ENCODE measurements at regions not wholly inside any gene's neighbourhood (a gene's known extent, or its start where the extent isn't known, plus 50 kb on each side); places are given as distances from the start of the nearest gene placed in this dataset.

- no TSS peak for BruUV-seq (replicated peaks)
- Mint-ChIP-seq H3K27me3 (ENCODE audit: insufficient read depth, unreplicated experiment) (no peaks in the 10 kb centered on the region), H3K4me3 (ENCODE audit: unreplicated experiment) (no peak overlapping the region), H3K36me3 (ENCODE audit: insufficient read depth, unreplicated experiment) (no peaks in the 10 kb centered on the region), H3K27ac (ENCODE audit: low read depth, unreplicated experiment) (no peak overlapping the region), H3K9me3 (ENCODE audit: unreplicated experiment) (no peaks in the 10 kb centered on the region), H3K4me1 (ENCODE audit: insufficient read depth, unreplicated experiment) (no peaks in the 10 kb centered on the region)
- ChIA-PET CTCF (interaction anchor here (0.6 to 3.3 kb wide), 6 partner anchors 9 to 968 kb away, joined by 3 to 29 read pairs (median 7); no protein-coding TSS in a partner anchor), POLR2A (interaction anchor here (1.2 kb wide), 1 partner anchor 29 kb away, joined by 4 read pairs; no protein-coding TSS in a partner anchor)
- no peak for TF ChIP-seq CTCF (IDR thresholded peaks at IDR 0.05; ENCODE audit: unreplicated experiment)
- intact Hi-C loops (cut with micrococcal nuclease): no loop called here
- no peak for DNase-seq (ENCODE audit: unreplicated experiment)
Observed at GRCh38 chr14:24708684-24709083, 74.7 kb upstream of the GZMB start.

- no peak overlapping the region for H3K4me3 Mint-ChIP-seq (ENCODE audit: unreplicated experiment)
- CTCF ChIA-PET: interaction anchor here (0.5 to 1.0 kb wide), 2 partner anchors 14 to 29 kb away, joined by 3 read pairs; no protein-coding TSS in a partner anchor
- POLR2A ChIA-PET: no interaction called here
- no peak for DNase-seq (ENCODE audit: unreplicated experiment)
- H3K27me3 Mint-ChIP-seq (ENCODE audit: insufficient read depth, unreplicated experiment): no peaks in the 10 kb centered on the region
- intact Hi-C loops (cut with micrococcal nuclease): no loop called here
- H3K27ac Mint-ChIP-seq (ENCODE audit: low read depth, unreplicated experiment): no peak overlapping the region
- BruUV-seq (replicated peaks): no TSS peak
- no peaks in the 10 kb centered on the region for H3K36me3 Mint-ChIP-seq (ENCODE audit: insufficient read depth, unreplicated experiment)
- TF ChIP-seq CTCF (IDR thresholded peaks at IDR 0.05; ENCODE audit: unreplicated experiment): no peak
- no peaks in the 10 kb centered on the region for H3K9me3 Mint-ChIP-seq (ENCODE audit: unreplicated experiment)
- H3K4me1 Mint-ChIP-seq (ENCODE audit: insufficient read depth, unreplicated experiment): no peaks in the 10 kb centered on the region
Observed at GRCh38 chr14:24706351-24706750, 72.4 kb upstream of the GZMB start.

- intact Hi-C loops (cut with micrococcal nuclease): no loop called here
- CTCF ChIA-PET: no interaction called here
- TF ChIP-seq CTCF (IDR thresholded peaks at IDR 0.05; ENCODE audit: unreplicated experiment): no peak
- Mint-ChIP-seq H3K4me1 (ENCODE audit: insufficient read depth, unreplicated experiment) (no peaks in the 10 kb centered on the region), H3K9me3 (ENCODE audit: unreplicated experiment) (no peaks in the 10 kb centered on the region), H3K4me3 (ENCODE audit: unreplicated experiment) (no peak overlapping the region), H3K27ac (ENCODE audit: low read depth, unreplicated experiment) (no peak overlapping the region), H3K36me3 (ENCODE audit: insufficient read depth, unreplicated experiment) (no peaks in the 10 kb centered on the region), H3K27me3 (ENCODE audit: insufficient read depth, unreplicated experiment) (no peaks in the 10 kb centered on the region)
- DNase-seq (ENCODE audit: unreplicated experiment): no peak
- POLR2A ChIA-PET: no interaction called here
- no TSS peak for BruUV-seq (replicated peaks)
Observed at GRCh38 chr14:24705840-24706239, 71.8 kb upstream of the GZMB start.

GRCh38 chr14:24701062-24701461, 67.1 kb upstream of the GZMB start:
- no peak for DNase-seq (ENCODE audit: unreplicated experiment)
- no peak for TF ChIP-seq CTCF (IDR thresholded peaks at IDR 0.05; ENCODE audit: unreplicated experiment)
- Mint-ChIP-seq H3K27me3 (ENCODE audit: insufficient read depth, unreplicated experiment) (no peaks in the 10 kb centered on the region), H3K36me3 (ENCODE audit: insufficient read depth, unreplicated experiment) (no peaks in the 10 kb centered on the region), H3K4me3 (ENCODE audit: unreplicated experiment) (no peak overlapping the region), H3K4me1 (ENCODE audit: insufficient read depth, unreplicated experiment) (no peaks in the 10 kb centered on the region), H3K27ac (ENCODE audit: low read depth, unreplicated experiment) (no peak overlapping the region), H3K9me3 (ENCODE audit: unreplicated experiment) (no peaks in the 10 kb centered on the region)
- CTCF ChIA-PET: interaction anchor here (3.0 kb wide), 1 partner anchor 9 kb away, joined by 29 read pairs; no protein-coding TSS in a partner anchor
- POLR2A ChIA-PET: no interaction called here
- BruUV-seq (replicated peaks): no TSS peak
- intact Hi-C loops (cut with micrococcal nuclease): no loop called here
